Astrocyte of the hippocampus (primary cell): ENCODE measurements at regions not wholly inside any gene's neighbourhood (a gene's known extent, or its start where the extent isn't known, plus 50 kb on each side); places are given as distances from the start of the nearest gene placed in this dataset.

Experiments
- DNase-seq: peaks from one replicate; pipeline ENCODE4 v3.0.0; 2011; ENCODE audit warnings: low read depth, low spot score

DNA sequence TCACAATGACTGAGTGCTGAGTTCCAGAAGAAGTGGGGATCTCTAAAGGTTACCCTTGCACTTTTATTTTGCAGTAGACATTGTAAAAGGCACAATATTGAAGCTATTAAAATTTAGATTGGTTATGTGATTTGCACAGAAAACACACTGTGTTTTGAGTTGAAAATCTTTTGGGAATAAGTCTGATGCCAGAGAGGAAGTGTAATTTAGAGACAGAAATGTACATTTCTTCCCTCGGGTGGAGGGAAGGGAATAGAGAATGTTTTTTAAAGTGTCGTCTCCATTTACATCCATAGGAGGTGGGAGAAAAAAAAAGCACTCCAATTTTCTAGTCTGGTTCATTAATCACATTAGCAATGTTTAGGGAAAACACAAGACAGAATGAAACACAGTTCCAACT, 465.8 kb downstream of the OLFM4 start:
- no peak for DNase-seq

DNA sequence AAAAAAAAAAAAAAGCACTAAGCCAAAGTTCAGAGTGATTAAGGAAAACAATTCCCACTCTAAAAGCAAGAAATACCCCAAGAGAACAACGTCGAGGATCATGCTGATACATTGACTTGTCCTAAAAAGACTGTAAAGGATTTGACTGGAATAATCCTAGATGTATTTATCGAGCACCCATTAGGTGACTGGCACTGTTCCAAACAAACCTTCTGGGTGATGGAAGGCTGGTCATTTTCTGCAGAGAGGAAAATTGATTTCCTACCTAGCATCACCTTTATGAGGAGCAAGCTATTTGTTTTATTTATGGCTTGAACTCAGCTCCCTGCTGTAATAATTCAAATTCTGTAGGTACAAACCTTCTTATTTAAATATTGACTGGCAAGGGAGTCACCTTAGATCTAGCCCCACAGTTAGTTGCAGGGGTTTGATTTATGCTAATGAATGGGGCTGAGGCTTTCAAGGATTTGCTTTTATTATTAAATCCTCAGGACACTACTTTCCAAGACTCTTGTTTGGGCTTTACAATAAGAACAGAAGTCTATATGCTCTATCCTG, 471.0 kb downstream of the OLFM4 start:
- no peak for DNase-seq

DNA sequence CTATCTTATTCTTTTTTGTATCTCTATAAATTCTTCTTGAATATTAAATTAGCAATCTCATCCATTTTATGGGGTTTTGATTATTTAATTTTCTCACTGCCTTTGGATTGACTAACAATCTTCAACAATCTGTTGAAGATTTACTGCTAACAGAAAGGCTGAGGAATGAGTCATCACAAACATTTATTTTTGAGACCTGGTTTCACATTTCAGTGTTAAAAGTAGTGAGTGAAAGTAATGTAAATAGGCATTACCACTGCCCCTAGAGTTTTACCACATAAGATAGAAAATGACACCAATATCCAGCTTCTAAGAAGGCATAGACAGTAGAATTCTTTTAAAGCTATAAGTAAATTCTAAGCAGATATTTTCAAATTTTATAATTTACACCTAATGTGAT, 472.8 kb downstream of the OLFM4 start:
- DNase-seq: no peak

DNA sequence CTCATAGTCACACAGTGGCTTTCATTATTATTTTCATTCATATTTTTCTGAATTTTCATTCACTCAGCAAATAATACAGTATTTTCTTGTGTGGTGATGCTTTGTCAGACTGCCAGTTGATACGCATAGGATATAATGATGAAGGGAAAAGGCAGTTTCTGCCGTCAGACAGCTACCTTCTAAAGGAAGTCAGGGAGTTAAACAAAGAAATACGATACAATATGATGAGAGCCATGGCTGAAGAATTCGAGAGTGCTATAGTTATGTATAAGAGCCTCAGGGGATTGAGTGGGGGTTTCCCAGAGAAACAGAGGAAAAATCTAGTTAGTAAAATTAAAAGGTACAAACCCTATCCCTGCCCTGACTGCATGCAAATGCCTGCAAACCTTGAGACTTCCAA, 479.1 kb downstream of the OLFM4 start:
- DNase-seq: no peak

DNA sequence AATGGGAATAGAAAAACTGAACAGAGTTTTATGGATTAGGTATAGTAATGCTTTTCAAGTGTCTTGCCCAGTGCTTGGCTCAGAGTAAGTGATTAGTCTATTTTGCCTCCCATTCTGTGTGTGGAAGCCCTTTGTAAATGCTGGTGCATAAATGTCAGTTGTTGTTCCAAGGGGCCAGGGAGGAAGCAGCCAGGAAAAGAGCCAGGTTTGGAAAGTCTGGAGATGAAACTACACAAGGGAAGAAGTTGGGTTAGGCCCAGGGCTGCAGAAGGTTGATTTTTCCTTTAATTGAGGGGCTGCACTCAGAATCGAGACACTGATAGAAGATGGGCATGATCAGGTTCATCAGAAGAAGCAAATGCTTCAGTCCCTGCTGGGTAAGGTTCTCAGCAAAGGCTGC, 484.0 kb downstream of the OLFM4 start:
- no peak for DNase-seq

DNA sequence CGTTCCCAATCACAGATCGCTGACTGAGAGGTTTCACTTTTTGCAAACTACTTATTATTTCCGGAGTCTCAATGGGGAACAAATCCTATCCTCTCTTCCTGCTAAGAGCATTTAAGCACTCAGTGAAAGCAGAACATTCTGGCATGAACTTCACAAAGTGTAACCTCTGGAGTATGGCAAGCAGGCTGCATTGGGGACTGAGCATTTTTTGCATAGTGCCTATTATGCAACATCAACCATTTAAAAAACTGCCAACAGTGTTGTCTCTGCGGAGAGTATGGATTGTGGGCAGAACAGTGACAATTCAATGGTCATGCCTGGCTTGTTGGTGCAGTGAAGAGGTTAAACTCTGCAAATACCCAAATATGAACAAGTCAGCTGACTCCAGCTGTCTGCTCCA, 484.6 kb downstream of the OLFM4 start:
- no peak for DNase-seq

DNA sequence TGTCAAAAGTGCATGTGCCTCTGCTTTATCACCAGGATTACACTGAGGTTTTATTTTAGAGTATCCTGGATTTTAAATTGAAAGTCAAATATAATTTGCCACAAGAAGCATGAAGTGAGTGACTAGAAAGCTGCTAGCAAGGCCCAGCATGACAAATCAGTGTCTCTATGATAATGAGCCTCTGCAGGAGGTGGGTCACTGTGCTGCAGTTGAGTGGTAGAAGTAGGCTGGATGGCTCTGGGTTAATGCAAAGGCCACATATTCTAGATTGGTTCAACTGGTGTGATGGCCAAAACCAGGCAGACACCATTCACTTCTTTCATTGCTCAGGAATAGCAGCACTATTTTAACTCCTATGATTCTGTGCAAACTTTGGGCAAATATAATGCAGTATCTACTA, 491.5 kb downstream of the OLFM4 start:
- DNase-seq: no peak

DNA sequence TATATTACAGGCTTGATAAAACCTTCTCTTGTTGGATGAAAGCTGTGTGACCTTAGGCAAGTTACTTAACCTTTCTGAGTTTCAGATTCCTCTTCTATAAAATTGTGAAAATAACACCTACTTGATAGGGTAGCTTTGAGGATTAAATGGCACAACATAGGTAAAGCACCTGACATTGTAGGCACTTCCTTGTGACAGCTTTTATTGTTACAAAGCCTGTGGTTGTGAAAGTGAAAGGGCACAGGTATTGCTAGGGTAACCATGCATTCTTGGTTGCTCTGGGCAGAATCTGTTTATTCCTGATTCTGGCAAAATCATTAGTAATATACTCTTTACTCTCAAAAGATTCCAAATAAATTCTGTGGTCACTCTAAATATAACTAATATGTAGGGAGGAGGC, 493.4 kb downstream of the OLFM4 start:
- no peak for DNase-seq

DNA sequence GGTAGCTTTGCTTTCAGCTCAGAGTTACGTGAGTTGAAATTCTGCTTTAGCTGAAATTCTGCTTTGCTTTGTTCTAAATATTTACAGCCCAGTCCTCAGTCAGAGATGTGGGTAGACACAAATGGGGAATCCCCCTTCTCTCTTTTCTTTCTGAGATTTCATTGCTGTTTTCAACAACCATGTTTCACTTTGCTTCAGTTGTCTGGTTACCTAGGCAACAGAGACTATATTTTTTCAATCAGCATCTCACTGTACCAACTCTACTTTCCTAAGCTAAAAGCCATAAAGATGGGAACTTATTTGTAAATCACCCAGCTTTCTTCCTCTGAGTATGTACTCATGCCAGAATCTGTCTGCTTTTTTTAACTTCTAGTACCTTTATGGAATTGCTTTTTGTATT, 509.0 kb downstream of the OLFM4 start:
- DNase-seq: no peak

DNA sequence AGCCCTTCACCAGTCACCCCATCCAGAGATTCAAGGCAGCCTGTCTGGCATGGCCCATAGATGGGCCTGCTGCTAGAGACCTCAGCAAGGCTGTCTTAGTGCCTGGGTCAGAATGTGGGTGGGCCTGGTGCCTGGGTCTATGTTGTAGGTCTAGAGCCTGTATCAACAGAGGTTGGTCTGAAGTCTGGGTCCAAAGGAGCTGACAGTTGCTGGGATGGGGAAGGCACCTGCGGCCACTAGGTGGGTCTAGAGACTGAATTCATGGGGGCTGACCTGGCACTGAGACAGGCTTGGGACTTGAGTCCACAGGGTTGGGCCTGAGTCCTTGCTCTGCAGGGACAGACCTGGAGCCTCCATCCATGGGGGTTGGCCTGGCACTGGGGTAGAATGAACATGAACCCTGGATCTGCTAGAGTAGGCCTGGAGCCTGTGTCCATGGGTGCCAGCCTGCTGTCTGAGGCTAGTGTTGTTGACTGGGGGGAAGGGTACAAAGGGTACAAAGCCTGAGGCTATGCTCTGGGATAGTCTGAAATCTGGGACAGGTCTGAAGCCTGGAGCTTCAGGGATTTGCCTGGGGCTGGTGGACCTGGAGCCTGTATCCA, 516.8 kb downstream of the OLFM4 start:
- DNase-seq: no peak

DNA sequence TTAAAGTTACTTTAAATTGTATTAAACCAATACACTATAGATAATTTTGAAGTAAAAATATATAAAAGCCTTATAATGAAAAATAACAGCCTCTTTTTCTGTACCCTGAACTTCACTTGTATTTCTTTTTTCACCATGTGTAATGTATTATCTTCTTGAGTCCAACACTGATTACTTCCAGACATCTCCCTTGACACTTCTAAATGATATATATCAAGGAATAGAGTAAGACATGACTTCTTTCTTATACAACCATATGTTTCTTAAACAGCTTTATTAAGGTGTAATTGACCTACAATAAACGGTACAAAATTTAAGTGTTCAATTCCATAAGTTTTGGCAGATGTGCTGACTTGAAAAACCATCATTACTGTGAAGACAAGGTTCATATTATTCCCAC, 531.9 kb downstream of the OLFM4 start:
- no peak for DNase-seq

DNA sequence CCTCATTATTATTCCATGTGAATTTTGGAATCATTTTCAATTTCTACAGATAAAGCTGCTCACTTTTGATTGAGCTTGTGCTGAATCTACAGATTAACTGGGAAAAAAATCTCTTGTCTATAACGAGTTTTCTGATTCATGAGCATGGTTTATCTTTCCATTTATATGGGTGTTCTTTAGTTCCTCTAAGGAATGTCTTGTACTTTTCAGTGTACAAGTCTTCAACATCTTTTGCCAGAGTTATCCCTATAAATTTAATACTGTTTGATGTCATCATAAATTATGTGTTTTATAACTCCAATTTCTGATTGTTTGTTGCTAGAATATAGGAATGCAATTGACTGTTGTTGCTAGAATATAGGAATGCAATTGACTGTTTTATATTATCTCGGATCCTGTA, 533.8 kb downstream of the OLFM4 start:
- no peak for DNase-seq

DNA sequence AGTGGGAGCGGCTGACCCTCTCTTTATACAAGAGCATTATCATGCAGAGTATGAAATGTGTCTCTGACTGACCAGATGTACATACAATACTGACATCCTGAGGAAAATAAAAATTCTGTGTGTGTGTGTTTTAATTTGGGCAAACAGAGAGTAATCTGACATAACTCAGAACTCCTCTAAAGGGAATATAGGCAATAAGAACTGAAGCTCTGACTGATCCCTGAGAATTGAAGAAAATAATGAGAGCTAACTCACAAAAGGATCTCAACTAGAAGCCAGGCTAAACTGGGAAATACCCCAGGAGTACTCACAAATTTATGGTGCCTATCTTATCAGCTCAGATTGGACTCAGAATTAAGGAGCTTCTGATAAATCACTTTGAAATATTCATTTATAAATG, 539.9 kb downstream of the OLFM4 start:
- DNase-seq: no peak

DNA sequence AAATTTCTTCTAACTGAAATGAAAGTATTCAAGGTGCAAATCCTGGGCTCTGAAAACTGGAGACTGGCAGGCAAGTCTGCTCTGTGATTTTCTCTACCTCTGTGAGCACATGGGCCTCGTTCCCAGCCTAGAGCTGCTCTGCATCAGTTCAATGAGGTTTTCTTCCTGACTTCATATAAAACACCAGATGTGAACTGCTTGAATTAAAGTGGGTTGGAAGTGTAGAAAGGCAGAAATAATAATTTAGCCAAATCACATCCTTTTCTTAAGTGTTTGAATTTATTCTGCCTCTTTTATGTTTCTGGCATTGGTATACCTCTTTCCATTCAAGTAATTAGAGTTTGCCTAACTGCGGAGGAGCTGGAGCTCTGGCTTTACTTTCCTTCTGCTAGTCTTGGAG, 540.8 kb downstream of the OLFM4 start:
- DNase-seq: no peak

DNA sequence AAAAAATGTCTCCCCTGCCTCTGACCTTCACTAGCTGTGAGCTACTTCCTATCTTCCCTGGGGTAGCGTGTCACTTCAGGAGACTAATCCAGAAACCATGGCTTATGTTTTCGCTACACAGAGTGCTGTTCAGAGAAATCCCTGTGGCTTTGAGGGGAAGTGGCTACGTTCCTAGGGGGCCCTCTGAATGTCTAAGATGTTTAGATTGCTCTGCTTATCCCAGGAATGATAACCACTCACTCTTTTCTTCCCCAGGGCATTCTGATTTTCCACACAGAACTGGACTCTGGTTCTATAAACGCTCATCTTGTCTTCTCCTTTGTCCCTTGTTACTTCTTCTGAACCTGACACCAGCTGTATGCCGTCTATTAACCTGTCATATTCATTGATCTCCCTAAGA, 572.5 kb downstream of the OLFM4 start:
- DNase-seq: no peak

DNA sequence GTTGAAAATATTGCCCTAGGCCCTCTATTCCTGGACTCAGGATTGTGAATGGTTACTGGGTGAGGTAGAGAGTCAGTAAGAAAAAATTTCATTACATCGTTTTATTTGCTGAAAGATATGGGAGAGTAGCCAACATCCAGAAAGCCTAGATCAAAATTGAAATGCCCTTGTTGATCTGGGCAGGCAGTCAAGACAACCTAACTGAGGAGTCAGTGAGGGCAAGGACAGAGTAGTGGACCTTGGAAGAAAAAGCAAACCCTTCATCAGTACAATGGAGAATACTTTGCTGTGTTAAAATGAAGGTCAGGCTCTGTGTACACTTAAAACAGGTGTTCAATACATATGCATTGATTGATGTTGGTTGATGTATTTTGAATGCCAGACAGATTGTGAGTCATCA, 576.7 kb downstream of the OLFM4 start:
- DNase-seq: no peak

DNA sequence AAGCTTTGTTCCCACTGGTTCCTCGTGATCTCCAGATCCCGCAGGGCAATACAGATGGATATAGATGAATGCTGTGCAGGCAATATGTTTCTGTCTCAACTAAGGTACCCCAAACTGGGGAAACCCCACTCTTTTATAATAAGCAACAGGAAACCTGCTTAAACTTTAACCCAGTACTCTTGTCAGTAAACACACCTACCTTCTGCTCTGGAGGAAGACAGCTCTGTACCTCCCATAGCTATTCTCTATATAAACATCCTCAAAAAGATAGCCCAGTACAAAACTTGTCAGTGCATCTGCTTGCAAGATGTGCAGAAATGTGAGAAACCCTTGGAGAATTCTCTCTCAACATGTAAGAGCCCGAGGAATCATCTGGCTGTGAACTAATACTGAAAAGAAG, 583.6 kb downstream of the OLFM4 start:
- DNase-seq: no peak

DNA sequence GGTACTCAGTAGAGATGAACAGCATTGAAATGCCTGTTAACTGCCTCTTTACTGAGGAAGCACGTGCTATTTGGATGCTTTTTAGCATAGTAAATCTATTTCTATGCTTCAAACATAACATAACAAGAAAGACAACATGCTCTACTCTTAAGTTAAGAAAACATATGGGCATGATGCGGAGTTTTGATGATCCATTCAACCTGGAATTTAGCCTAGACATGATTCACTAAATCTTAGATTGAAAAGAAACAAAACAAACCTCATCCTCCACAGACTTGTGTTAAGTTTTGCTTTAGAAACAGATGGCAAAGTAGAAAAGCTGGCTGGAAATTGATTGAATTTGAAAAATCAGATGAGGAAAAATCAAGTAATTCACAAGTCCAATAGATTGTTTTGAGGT, 593.8 kb downstream of the OLFM4 start:
- peak; percentile 5 for DNase-seq

DNA sequence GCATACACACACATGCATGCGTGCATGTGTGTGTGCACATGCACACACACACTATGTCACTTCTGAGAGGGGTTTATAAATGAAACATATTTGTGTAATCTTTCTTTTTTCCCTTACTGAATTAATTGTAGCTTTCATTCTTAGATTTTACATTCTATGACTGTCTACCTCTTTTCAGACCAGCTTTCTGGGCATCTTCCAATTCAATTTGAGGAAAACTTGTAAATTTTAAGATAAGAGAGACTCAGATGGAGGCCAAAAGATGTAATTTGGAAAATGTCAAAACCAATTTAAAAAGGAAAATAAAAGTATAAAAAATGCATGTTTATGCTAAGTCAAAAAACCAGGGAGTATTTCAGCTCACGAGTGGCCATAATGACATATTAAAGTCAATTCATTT, 594.5 kb downstream of the OLFM4 start:
- no peak for DNase-seq

DNA sequence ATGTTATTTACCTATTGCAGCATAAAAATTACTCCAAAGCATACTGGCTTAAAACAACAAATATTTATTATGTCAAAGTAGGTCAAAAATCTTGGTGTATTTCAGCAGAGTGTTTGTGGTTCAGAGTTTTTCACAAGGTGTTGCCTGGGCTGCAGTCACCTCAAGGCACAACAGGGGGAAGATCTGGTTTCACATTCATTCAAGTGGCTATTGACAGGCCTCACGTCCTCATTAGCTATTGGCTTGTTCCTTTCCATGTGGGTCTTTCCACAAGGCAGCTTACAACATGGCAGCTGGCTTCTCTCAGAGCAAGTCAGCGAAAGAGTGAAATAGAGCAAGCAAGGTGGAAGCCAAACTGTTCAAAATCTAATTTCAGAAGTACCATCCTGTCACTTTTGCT, 602.9 kb downstream of the OLFM4 start:
- no peak for DNase-seq

DNA sequence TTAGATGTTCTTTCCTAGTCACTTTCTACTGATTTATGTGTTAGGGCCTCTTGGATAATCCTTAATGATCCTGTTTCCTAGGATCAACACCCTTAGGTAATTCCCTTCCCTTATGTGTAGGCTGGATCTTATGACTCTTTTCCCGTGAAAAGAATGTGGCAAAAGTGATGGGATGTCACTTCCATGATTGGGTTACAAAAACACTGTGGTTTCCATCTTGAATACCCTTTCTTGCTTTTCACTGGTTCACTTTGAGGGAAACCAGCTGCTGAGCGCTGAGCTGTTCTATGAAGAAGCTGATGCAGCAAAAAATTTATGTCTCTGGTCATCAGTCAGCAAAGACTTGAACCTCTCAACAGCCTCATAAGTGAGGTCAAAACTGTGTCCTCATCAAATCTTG, 609.4 kb downstream of the OLFM4 start:
- DNase-seq: no peak

DNA sequence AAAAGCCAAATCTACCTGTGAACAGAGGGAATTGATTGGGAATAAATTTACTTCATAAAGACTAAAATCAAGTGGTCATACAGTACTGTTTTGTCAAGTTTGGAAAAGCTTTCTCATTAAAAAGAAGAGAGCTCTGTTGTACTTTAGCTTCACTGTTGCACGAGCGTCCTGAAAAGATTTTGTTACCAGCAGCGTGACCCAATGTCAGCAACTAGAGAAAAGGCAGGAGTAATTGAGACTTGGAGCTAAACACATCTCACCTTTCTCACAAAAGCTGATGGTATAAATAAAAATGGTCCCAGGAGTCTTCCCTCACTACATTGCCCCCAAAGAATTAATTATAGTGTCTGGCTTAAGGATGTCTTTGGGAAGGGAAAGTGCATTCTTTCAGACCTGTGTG, 613.7 kb downstream of the OLFM4 start:
- DNase-seq: no peak

DNA sequence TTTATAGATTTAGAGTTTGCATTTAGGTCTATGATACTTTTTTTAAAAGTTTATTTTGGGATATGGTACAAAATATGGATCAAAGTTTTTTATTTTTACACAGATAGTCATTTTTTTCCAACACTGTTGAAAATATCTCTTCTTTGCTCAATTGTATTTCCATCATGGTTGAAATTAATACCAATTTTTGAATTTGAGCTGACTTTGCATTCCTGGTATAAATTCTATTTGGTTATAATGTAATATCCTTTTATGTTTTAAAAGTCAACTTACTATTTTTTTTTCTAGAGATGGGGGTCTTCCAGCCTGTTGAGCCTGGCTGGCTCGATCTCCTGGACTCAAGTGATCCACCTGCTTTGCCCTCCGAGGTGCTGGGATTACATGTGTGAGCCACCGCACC, 620.1 kb downstream of the OLFM4 start:
- no peak for DNase-seq

DNA sequence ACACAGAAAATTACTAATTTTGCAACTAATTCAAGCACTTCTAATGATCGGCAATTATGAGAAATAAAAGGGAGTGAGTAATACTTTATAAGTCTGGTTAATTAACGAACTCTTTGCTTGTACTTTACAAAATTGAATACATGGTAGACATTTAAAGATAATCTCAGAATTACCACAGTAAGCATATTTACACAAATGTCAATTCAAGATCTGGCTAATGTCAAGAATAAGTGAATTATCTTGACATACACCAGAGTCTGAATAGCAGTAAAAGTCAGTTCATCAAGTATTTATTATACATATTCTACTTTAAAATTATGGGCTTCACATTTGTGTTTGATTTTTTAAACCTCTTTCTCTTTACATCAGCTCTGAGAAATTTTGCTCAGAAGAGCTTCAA, 643.4 kb downstream of the OLFM4 start:
- no peak for DNase-seq
